Osteocyte (in vitro differentiated cells): ENCODE measurements at regions not wholly inside any gene's neighbourhood (a gene's known extent, or its start where the extent isn't known, plus 50 kb on each side); places are given as distances from the start of the nearest gene placed in this dataset.

Source experiments
- DNase-seq: peaks from one replicate; pipeline ENCODE4 v3.0.0; 2021; ENCODE audit warnings: mixed read lengths; ENCODE audit not compliant: unreplicated experiment; ENCODE audit errors: extremely low spot score
- H3K27ac Mint-ChIP-seq: one replicate; pipeline ENCODE4 v1.8.0; 2021; ENCODE audit warnings: mild to moderate bottlenecking, mixed read lengths; ENCODE audit not compliant: unreplicated experiment
- H3K27me3 Mint-ChIP-seq: one replicate; pipeline ENCODE4 v1.8.0; 2021; ENCODE audit warnings: mixed read lengths; ENCODE audit not compliant: unreplicated experiment
- H3K36me3 Mint-ChIP-seq: one replicate; pipeline ENCODE4 v1.8.0; 2021; ENCODE audit warnings: mixed read lengths; ENCODE audit not compliant: unreplicated experiment
- H3K4me1 Mint-ChIP-seq: one replicate; pipeline ENCODE4 v1.8.0; 2021; ENCODE audit warnings: mixed read lengths; ENCODE audit not compliant: unreplicated experiment
- H3K4me3 Mint-ChIP-seq: one replicate; pipeline ENCODE4 v1.8.0; 2021; ENCODE audit warnings: mild to moderate bottlenecking, moderate library complexity, mixed read lengths; ENCODE audit not compliant: unreplicated experiment
- H3K9me3 Mint-ChIP-seq: one replicate; pipeline ENCODE4 v1.8.0; 2021; ENCODE audit warnings: mixed read lengths; ENCODE audit not compliant: unreplicated experiment
- TF ChIP-seq, protein P1 (sequence below): fragments of 200-600 bp; sonication (generic); IDR thresholded peaks from 2 replicates; pipeline ENCODE4 v1.5.0; 2021; ENCODE audit warnings: antibody characterized with exemption, mild to moderate bottlenecking, moderate library complexity

DNA sequence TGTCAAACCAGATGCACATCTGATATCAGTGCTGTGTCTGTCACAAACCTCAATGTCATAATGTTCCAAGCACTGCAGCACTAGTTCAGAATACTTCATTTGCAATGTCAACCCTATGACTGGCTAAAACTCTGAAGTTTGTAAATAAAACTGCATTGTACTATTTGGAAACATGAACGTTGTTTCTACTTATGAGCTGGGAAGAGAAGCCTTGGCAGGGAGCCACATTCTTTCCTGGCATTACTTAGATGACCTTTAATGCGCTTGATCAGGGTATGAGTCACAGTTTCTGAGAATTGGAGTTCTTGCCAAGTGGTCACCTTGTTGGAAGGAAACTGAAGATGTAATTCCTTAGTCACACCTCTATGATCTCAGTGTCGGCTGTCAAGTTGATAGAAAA, 664.8 kb upstream of the MMS22L start:
- DNase-seq = no peak
- H3K27me3 Mint-ChIP-seq = peaks cover 4% of the 10 kb centered on the region
- no peaks in the 10 kb centered on the region for H3K36me3 Mint-ChIP-seq
- no peaks in the 10 kb centered on the region for H3K9me3 Mint-ChIP-seq
- H3K4me1 Mint-ChIP-seq = no peaks in the 10 kb centered on the region
- TF ChIP-seq, protein P1, sequence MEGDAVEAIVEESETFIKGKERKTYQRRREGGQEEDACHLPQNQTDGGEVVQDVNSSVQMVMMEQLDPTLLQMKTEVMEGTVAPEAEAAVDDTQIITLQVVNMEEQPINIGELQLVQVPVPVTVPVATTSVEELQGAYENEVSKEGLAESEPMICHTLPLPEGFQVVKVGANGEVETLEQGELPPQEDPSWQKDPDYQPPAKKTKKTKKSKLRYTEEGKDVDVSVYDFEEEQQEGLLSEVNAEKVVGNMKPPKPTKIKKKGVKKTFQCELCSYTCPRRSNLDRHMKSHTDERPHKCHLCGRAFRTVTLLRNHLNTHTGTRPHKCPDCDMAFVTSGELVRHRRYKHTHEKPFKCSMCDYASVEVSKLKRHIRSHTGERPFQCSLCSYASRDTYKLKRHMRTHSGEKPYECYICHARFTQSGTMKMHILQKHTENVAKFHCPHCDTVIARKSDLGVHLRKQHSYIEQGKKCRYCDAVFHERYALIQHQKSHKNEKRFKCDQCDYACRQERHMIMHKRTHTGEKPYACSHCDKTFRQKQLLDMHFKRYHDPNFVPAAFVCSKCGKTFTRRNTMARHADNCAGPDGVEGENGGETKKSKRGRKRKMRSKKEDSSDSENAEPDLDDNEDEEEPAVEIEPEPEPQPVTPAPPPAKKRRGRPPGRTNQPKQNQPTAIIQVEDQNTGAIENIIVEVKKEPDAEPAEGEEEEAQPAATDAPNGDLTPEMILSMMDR = no peak
- H3K27ac Mint-ChIP-seq = no peak overlapping the region
- no peak overlapping the region for H3K4me3 Mint-ChIP-seq

DNA sequence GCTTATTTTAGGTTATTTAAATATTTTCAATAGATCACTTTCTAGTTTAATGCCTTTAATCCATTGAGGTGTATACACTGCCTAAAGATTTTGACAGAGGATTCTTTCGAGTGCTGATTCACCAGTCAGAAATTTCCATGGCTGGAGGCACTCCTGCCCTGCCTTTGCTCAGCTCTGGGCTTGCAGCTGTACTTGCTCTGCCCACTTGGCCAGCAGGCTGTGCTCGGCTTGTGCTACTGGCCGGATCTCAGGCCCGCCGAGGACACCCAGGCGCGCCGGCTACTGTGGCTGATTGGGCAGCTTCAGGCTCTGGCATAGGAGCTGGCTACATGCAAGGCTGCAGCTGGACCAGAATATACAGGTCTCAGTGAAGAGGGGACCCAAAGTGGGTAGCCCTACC, 675.1 kb upstream of the MMS22L start:
- H3K36me3 Mint-ChIP-seq = no peaks in the 10 kb centered on the region
- TF ChIP-seq, protein P1 = no peak
- no peaks in the 10 kb centered on the region for H3K9me3 Mint-ChIP-seq
- no peak for DNase-seq
- no peak overlapping the region for H3K27ac Mint-ChIP-seq
- H3K4me3 Mint-ChIP-seq = no peak overlapping the region
- no peaks in the 10 kb centered on the region for H3K27me3 Mint-ChIP-seq
- H3K4me1 Mint-ChIP-seq = peaks cover 2% of the 10 kb centered on the region

DNA sequence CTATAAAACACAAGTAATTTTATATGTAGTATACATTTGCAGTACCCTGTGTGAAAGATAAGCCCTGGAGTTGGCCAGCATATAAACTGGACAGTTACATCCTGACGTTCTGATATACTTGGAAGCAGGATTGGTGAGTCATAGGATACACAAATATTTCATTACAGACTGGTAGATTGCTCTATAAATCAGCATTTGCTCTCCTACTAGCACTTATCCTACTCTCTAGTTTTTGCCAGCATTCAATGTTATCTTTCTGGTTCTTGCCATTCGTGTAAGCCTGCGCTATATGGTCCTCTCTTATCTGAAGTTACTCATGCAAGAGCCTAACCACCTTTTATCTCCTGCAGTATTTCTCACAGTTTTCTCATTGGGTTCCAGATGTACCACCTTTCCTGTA, 680.2 kb upstream of the MMS22L start:
- no peaks in the 10 kb centered on the region for H3K27me3 Mint-ChIP-seq
- no peak for DNase-seq
- no peak overlapping the region for H3K4me3 Mint-ChIP-seq
- no peak overlapping the region for H3K27ac Mint-ChIP-seq
- TF ChIP-seq, protein P1 = no peak
- no peaks in the 10 kb centered on the region for H3K9me3 Mint-ChIP-seq
- no peaks in the 10 kb centered on the region for H3K4me1 Mint-ChIP-seq
- no peaks in the 10 kb centered on the region for H3K36me3 Mint-ChIP-seq

DNA sequence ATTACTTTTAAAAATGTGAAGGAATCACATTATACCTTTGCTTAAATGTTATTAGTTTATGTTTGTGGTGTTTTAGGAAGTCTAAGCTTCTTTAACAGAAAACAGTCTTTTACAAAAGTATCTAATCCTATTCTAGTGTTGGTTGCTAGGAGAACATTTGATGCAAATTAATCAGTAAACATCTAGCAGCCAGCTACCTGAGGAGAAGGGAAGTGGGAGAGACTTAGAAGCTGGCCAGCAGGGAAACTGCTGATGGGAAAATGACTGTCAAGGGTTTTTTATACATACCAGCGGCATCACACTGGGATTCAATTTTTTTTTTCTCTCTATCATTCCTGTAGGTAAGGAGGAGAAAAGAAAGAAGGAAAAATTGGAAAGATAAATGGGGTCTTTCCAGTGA, 686.0 kb upstream of the MMS22L start:
- TF ChIP-seq, protein P1 = no peak
- no peaks in the 10 kb centered on the region for H3K4me1 Mint-ChIP-seq
- H3K9me3 Mint-ChIP-seq = no peaks in the 10 kb centered on the region
- DNase-seq = no peak
- no peak overlapping the region for H3K4me3 Mint-ChIP-seq
- no peaks in the 10 kb centered on the region for H3K27me3 Mint-ChIP-seq
- H3K27ac Mint-ChIP-seq = no peak overlapping the region
- no peaks in the 10 kb centered on the region for H3K36me3 Mint-ChIP-seq

DNA sequence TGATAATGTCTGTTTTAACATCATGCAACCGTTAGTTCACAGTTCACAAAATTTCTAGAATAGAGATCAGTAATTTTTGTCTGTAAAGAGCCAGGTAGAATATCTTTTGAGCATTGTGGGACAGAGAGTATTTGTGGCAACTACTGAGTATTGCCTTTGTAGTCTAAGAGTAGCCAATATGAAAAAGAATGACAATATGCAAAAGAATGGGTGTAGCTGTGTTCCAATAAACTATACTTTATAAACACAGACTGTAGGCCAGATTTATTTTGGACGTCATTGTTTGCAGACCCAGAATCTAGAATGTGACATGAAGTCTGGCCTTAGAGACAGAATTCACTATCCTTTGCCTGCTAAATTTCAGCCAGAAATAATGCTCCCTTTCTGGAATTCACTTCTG, 694.1 kb upstream of the MMS22L start:
- H3K27me3 Mint-ChIP-seq = peaks cover 3% of the 10 kb centered on the region

More for the DNA sequence above, 694.1 kb upstream of the MMS22L start:
- no peak for DNase-seq
- TF ChIP-seq, protein P1 = no peak
- no peaks in the 10 kb centered on the region for H3K36me3 Mint-ChIP-seq
- no peaks in the 10 kb centered on the region for H3K4me1 Mint-ChIP-seq
- H3K27ac Mint-ChIP-seq = no peak overlapping the region
- H3K9me3 Mint-ChIP-seq = no peaks in the 10 kb centered on the region
- H3K4me3 Mint-ChIP-seq = no peak overlapping the region
